Aorta (tissue), 5 donors: ENCODE measurements at regions not wholly inside any gene's neighbourhood (a gene's known extent, or its start where the extent isn't known, plus 50 kb on each side); places are given as distances from the start of the nearest gene placed in this dataset.

Experiments
- ATAC-seq: fragments of 200-7000 bp; cut with Tn5 transposase; one replicate; pipeline ENCODE4 v1.9.1; 2022; ENCODE audit warnings: moderate library complexity; ENCODE audit not compliant: low FRiP score
- DNase-seq, 2 donors: peaks; one replicate each; pipeline ENCODE4 v3.0.0-alpha.2; 2020
- H3K27ac ChIP-seq, 2 donors: one replicate each; pipeline ENCODE4 v1.5.1; 2013; ENCODE audit warnings: low read length in 2 of 2, mild to moderate bottlenecking in 2 of 2, moderate library complexity in 2 of 2, control low read depth in 1 of 2, inconsistent platforms in 1 of 2, low read depth in 1 of 2
- H3K27me3 ChIP-seq, 2 donors: one replicate each; pipeline ENCODE4 v1.6.1; 2013; ENCODE audit warnings: control low read depth in 1 of 2, low read length in 1 of 2, mild to moderate bottlenecking in 1 of 2, moderate library complexity in 1 of 2; ENCODE audit not compliant: insufficient read depth in 2 of 2, control insufficient read depth in 1 of 2
- H3K36me3 ChIP-seq, 2 donors: one replicate each; pipeline ENCODE4 v1.6.1; 2013; ENCODE audit warnings: control low read depth in 1 of 2, low read length in 1 of 2, mild to moderate bottlenecking in 1 of 2; ENCODE audit not compliant: insufficient read depth in 2 of 2, control insufficient read depth in 1 of 2
- H3K4me1 ChIP-seq, 2 donors: one replicate each; pipeline ENCODE4 v1.6.1; 2013; ENCODE audit warnings: low read length in 2 of 2, control low read depth in 1 of 2, mild to moderate bottlenecking in 1 of 2, moderate library complexity in 1 of 2; ENCODE audit not compliant: insufficient read depth in 2 of 2, control insufficient read depth in 1 of 2
- H3K4me3 ChIP-seq, 2 donors: one replicate each; pipeline ENCODE4 v1.5.1; 2013; ENCODE audit warnings: low read length in 2 of 2, control low read depth in 1 of 2, mild to moderate bottlenecking in 1 of 2
- H3K9me3 ChIP-seq: one replicate; pipeline ENCODE4 v1.6.1; 2013; ENCODE audit warnings: mild to moderate bottlenecking, low read length; ENCODE audit not compliant: control insufficient read depth
- WGBS, 2 donors: extraction: QIAGEN DNeasy Blood & Tissue Kit; methylation state at CpG; one replicate each; pipeline ENCODE4 v1.1.7; 2013; 5-methylcytosine and 5-hydroxymethylcytosine counted together
- intact Hi-C, 2 donors: fragments of 100-400 bp; cut with DNase I; formaldehyde crosslinking; loops; one replicate each; pipeline versions ENCODE4 v1.14.2 to v1.15.0; 2022
- donor health status: healthy with polysubstance abuse.
- donor health status: Bipolar disorder and iron deficiency.
- donor health status: DM: no; HTN: no; CAD: no.
- donor health status: DM: no; HTN: no; CAD: no.
- donor health status: DM: yes; HTN: yes; CAD: no.

DNA sequence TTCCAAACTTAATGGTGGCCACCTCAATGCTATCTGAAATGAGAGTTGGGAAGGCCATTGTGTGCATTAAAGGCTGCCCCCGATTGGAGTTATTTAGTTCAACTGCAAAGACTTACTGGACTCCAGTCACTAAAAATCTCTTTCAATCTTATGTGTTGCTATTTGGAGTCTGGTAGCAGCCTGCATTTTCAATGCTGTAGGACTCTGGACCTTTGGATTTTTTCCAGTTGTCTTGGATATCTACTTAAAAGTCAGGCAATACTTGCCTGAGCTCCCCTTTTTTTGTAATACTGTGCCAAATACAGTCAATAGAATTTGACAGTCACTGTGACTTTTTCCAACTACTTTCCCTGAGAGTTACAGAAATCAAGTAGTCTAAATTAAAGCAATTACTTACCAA is 281.9 kb downstream of the TRIB2 start:
- WGBS, 2 donors = 72 to 87% methylated on average over 1 of the region's 1 CpG
- H3K36me3 ChIP-seq = no peaks in the 10 kb centered on the region
- intact Hi-C loops = no loop called here

GRCh38 chr2:13000664-13001363 is 284.1 kb downstream of the TRIB2 start:
- H3K4me1 ChIP-seq = peaks cover 0 to 2% of the 10 kb centered on the region in 2 donors
- intact Hi-C loops = loop anchor here in 1 of 2 donors (5.0 to 10.0 kb wide), 2 partner anchors 66 to 284 kb away; partner anchors contain the start of gene TRIB2
- no peak overlapping the region for H3K27ac ChIP-seq
- H3K9me3 ChIP-seq = no peaks in the 10 kb centered on the region
- H3K36me3 ChIP-seq = no peaks in the 10 kb centered on the region
- H3K27me3 ChIP-seq = no peaks in the 10 kb centered on the region
- ATAC-seq = peak; percentile 63
- DNase-seq = no peak
- no peak overlapping the region for H3K4me3 ChIP-seq
- WGBS, 2 donors = 33 to 36% methylated on average over 12 of the region's 12 CpGs

More for the DNA sequence above, 281.9 kb downstream of the TRIB2 start:
- no peak for DNase-seq
- Histone ChIP-seq H3K4me1 (peaks cover 0 to 2% of the 10 kb centered on the region in 2 donors), H3K27ac (no peak overlapping the region), H3K4me3 (no peak overlapping the region), H3K27me3 (no peaks in the 10 kb centered on the region), H3K9me3 (no peaks in the 10 kb centered on the region)
- ATAC-seq = no peak

GRCh38 chr2:13001408-13001807 is 284.7 kb downstream of the TRIB2 start:
- no peak for ATAC-seq
- H3K4me3 ChIP-seq = no peak overlapping the region
- intact Hi-C loops = loop anchor here in 1 of 2 donors (5.0 to 10.0 kb wide), 2 partner anchors 67 to 284 kb away; partner anchors contain the start of gene TRIB2
- H3K9me3 ChIP-seq = no peaks in the 10 kb centered on the region
- H3K36me3 ChIP-seq = no peaks in the 10 kb centered on the region
- WGBS, 2 donors = 86 to 89% methylated on average over 2 of the region's 2 CpGs
- DNase-seq = no peak
- no peak overlapping the region for H3K27ac ChIP-seq
- no peaks in the 10 kb centered on the region for H3K27me3 ChIP-seq
- H3K4me1 ChIP-seq = peaks cover 0 to 2% of the 10 kb centered on the region in 2 donors

GRCh38 chr2:13002536-13003331 is 286.0 kb downstream of the TRIB2 start:
- Histone ChIP-seq H3K27me3 (no peaks in the 10 kb centered on the region), H3K9me3 (no peaks in the 10 kb centered on the region), H3K36me3 (no peaks in the 10 kb centered on the region), H3K4me1 (peaks cover 0 to 2% of the 10 kb centered on the region in 2 donors), H3K4me3 (no peak overlapping the region), H3K27ac (no peak overlapping the region)
- 34 to 37% methylated on average over 7 of the region's 7 CpGs for WGBS, 2 donors
- ATAC-seq (no peak), DNase-seq (no peak)
- intact Hi-C loops = loop anchor here in 1 of 2 donors (5.0 to 10.0 kb wide), 2 partner anchors 68 to 285 kb away; partner anchors contain the start of gene TRIB2

DNA sequence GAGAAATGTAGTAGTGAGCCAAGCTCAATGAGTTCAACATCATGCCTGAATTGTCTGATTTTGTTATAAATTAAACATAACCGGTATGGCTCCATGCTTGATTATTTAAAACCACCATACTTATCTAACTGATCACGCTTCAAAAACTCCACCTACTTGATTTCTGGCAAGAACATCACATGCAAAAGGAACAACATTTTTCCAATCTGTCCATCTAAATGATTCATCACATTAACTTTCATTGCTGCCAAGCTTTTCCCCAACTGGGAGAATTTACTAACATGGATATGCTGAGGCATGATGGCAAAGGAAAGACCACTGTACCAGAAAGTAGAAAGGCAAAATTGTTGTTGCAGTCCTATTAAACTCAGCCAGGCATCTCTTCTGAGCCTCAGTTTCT is 286.8 kb downstream of the TRIB2 start:
- Histone ChIP-seq H3K27ac (no peak overlapping the region), H3K27me3 (no peaks in the 10 kb centered on the region), H3K4me3 (no peak overlapping the region), H3K4me1 (peaks cover 0 to 2% of the 10 kb centered on the region in 2 donors), H3K36me3 (no peaks in the 10 kb centered on the region), H3K9me3 (no peaks in the 10 kb centered on the region)
- ATAC-seq (no peak), DNase-seq (no peak)
- intact Hi-C loops = loop anchor here in 1 of 2 donors (5.0 to 10.0 kb wide), 2 partner anchors 69 to 286 kb away; partner anchors contain the start of gene TRIB2
- 14 to 25% methylated on average over 2 of the region's 2 CpGs for WGBS, 2 donors

DNA sequence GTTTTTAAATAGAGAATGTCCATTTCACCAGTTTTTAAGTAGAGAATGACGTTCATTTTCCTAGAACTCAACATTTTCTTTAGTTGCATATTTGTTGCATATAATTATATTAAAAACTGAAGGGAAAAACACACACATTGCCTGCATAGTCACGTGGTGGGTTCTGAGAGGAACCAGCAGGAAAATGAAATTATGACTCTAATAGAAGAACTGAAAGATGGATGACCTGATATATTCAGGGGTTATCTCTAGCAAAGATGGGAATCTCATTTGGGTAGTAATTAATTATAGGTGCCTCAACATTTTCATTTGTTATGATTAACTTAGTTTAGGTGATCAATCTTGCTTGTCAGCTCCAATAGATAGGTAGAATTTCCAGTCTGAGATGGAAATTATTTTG is 288.3 kb downstream of the TRIB2 start:
- H3K27ac ChIP-seq = no peak overlapping the region
- DNase-seq = no peak
- intact Hi-C loops = loop anchor here (5.0 to 10.0 kb wide), 4 partner anchors 70 to 1178 kb away; no protein-coding TSS in a partner anchor
- H3K4me1 ChIP-seq = peaks cover 0 to 2% of the 10 kb centered on the region in 2 donors
- no peaks in the 10 kb centered on the region for H3K36me3 ChIP-seq
- WGBS, 2 donors = 66 to 88% methylated on average over 2 of the region's 2 CpGs
- no peak overlapping the region for H3K4me3 ChIP-seq
- no peak for ATAC-seq
- H3K9me3 ChIP-seq = no peaks in the 10 kb centered on the region
- H3K27me3 ChIP-seq = no peaks in the 10 kb centered on the region

GRCh38 chr2:13005761-13006335 is 289.1 kb downstream of the TRIB2 start:
- H3K4me3 ChIP-seq = no peak overlapping the region
- intact Hi-C loops = loop anchor here (2.0 to 10.0 kb wide), 5 partner anchors 71 to 1179 kb away; no protein-coding TSS in a partner anchor
- ATAC-seq (no peak), DNase-seq (no peak)
- H3K27me3 ChIP-seq = no peaks in the 10 kb centered on the region
- no peak overlapping the region for H3K27ac ChIP-seq
- H3K36me3 ChIP-seq = no peaks in the 10 kb centered on the region
- 73 to 75% methylated on average over 7 of the region's 7 CpGs for WGBS, 2 donors
- no peaks in the 10 kb centered on the region for H3K9me3 ChIP-seq
- H3K4me1 ChIP-seq = no peaks in the 10 kb centered on the region

DNA sequence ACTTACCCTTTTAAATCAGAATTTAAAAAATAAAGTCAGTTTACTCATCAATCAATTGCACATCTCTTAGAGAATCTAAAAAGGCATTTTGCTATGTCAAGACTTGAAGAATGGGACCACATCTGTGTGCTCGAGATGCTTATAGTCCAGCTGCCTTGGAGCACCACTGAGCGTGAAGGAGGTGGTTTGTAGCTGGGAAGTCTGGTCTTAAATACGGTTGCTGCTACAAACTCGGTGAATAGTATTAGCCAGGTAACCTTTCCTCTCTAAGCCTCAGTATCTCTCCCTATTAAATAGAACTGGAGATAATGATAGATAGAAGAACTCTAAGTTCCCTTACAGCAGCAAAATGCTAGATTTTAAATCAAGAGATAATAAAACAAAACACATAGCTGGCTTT is 289.7 kb downstream of the TRIB2 start:
- H3K27ac ChIP-seq = no peak overlapping the region
- 52 to 59% methylated on average over 4 of the region's 4 CpGs for WGBS, 2 donors
- no peaks in the 10 kb centered on the region for H3K27me3 ChIP-seq
- no peaks in the 10 kb centered on the region for H3K36me3 ChIP-seq
- DNase-seq = no peak
- no peaks in the 10 kb centered on the region for H3K4me1 ChIP-seq
- intact Hi-C loops = loop anchor here (2.0 to 10.0 kb wide), 5 partner anchors 72 to 1179 kb away; no protein-coding TSS in a partner anchor
- no peak for ATAC-seq
- no peak overlapping the region for H3K4me3 ChIP-seq
- no peaks in the 10 kb centered on the region for H3K9me3 ChIP-seq
